ENCODE measurements at regions not wholly inside any gene's neighbourhood (a gene's known extent, or its start where the extent isn't known, plus 50 kb on each side); places are given as distances from the start of the nearest gene placed in this dataset.
"Not testable (repeated sequence)": the region's sequence is repeated elsewhere in the genome, so short reads cannot be mapped to it uniquely, and the experiment has no call there.

GRCh38 chr9:108062680-108063079, 573.1 kb upstream of the KLF4 start:
- DNase-seq (ENCODE audit: low spot score) = no peak

- DNase-seq (ENCODE audit: low spot score) = no peak
Observed at GRCh38 chr9:108060175-108060574, 570.6 kb upstream of the KLF4 start.

- DNase-seq (ENCODE audit: low spot score) = no peak
Observed at GRCh38 chr9:108058135-108058814, 568.7 kb upstream of the KLF4 start.

DNA sequence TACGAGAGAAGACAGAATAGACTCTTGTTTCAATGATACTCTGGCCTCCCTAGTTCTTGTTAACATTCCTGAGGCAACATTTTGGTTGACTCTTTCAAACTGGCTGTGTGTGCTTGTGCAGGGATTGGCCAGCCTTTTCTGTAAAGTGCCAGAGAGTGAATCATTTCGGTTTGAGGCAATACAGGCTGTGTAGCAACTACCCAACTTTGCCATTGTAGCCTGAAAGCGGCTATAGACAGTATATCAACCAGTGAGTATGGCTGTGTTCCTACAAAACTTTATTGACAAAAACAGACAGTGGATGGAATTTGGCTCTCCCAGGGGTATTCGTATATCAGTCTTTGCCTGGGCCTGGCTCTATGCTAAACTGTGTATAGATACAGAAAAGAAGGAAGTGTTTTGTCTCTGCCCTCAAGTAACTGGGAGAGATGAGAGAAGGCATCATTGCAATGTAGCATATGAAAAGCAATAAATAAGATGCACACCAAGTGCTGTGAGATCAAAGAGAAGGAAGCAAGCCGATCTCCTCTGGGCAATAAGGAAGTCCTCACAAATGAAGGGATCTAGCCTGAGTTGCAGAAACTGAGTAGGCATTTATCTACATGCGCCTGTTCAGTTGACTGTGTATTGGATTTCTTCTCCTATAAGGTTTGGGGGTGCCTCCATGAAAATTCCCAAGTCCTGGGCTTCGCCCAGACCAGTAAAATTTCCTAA, 568.0 kb upstream of the KLF4 start:
- peak; percentile 91 for DNase-seq (ENCODE audit: low spot score)

GRCh38 chr9:108056805-108057386, 567.3 kb upstream of the KLF4 start:
- no peak for DNase-seq (ENCODE audit: low spot score)

DNA sequence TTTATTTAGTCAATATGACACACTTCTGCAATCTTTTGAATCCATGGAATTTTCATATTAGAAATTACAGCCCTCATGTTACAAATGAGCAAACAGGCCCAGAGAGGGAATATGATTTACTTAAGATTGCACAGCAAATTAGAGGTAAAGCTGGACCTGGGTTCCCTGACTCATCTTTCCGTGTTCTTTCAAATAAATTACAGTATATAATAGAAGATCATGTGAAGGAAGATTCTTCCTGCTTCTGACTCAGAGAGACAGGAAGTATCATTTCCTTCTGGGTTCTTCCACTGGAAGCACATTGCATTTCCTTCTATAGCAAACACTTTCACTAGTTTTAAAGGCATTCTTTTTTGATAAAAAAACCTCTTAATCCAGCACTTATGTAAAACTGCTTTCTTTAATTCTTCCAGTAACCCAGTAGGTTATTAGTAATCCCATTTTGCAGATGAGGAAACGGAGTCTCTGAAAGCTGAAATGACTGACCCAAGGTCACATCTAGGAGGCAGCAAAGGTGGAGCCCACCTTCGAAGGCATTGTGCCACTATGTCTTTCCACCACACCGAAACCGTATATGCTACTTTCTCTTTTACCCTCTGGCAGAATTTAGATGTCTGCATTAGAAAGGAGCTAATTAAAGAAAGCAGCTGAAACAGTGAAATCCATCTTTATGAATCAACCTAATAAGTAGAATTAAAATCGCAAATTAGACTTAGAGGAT, 566.7 kb upstream of the KLF4 start:
- no peak for DNase-seq (ENCODE audit: low spot score)

DNA sequence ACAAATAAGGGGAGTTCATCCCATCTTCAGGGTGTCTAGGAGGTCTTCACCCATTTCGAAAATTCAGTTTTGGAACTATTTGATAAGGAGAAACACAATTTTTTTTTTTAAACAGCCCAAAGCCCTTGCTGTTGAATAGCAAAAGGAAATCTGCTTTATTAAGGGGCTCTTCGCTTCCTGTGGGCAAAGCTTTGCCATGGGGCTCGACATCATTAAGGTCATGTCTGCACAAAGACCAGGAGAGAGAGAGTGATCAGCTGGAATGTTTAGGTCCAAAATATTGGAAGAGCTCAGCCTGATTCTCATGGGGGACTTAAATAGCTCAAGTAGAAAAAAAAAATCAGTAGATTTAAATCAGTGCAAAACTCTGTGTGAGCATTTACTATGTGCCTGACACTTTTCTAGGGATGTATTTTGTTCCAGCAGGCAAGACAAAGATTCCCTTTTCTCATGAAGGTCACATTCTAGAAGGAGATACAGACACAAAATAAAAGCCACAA, 564.6 kb upstream of the KLF4 start:
- no peak for DNase-seq (ENCODE audit: low spot score)

DNA sequence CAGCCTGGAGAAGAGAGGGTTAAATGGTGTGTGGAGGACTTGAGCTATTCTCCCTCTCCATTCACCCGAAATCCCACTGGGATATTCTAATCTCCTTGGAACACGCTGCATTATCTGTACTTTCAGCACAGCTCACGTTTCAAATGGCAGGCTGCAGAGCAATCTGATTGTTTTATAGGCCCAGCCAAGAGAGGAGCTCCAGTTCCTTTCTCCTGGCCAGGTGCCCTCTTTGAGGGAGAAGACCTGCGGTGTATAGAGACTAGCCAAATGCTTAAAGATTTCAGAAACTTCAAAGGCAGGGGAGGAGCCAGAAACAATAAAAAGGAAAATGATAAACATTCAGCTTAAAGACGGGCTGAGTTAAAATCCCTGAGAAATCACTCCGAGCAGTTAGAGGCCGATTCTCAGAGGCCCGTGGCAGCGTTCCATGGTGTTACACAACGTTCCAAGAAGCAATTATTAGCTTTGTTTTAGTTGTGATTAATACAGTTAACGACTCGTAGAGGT, 564.0 kb upstream of the KLF4 start:
- peak; percentile 80 for DNase-seq (ENCODE audit: low spot score)

- DNase-seq (ENCODE audit: low spot score) = peak; percentile 25
Observed at GRCh38 chr9:108052431-108053080, 563.0 kb upstream of the KLF4 start.

- no peak for DNase-seq (ENCODE audit: low spot score)
Observed at GRCh38 chr9:108050894-108051293, 561.3 kb upstream of the KLF4 start.

- no peak for DNase-seq (ENCODE audit: low spot score)
Observed at GRCh38 chr9:108049671-108050494, 560.3 kb upstream of the KLF4 start.

DNA sequence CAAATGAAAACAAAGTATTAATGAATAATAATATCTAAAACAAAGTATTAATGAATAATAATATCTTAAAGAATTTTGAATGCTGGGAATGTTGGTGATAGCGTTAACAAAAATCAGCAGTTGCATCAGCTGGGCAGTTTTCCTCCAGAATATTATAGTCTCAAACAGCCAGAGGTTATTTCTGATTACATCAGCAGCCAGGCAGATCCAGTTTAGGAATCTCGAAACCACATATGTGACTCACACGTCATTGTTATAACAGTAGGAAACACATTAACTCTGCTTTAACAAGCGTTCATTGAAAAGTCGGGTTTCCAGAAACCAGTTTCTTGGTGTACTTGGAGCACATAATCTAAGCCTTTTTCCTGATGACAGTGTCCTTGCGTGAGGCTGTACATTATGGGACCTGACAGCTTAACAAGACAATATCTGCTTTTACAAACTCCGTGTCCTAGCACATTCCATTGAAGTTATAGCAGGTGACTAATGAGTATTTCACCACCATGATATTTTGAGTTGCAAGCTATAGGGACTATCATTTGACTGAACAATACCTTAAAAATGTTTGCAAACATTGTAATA, 559.5 kb upstream of the KLF4 start:
- peak; percentile 96 for DNase-seq (ENCODE audit: low spot score)

- DNase-seq (ENCODE audit: low spot score) = no peak
Observed at GRCh38 chr9:108048406-108049025, 558.9 kb upstream of the KLF4 start.

GRCh38 chr9:108047777-108048176, 558.2 kb upstream of the KLF4 start:
- DNase-seq (ENCODE audit: low spot score) = not testable (repeated sequence)

DNA sequence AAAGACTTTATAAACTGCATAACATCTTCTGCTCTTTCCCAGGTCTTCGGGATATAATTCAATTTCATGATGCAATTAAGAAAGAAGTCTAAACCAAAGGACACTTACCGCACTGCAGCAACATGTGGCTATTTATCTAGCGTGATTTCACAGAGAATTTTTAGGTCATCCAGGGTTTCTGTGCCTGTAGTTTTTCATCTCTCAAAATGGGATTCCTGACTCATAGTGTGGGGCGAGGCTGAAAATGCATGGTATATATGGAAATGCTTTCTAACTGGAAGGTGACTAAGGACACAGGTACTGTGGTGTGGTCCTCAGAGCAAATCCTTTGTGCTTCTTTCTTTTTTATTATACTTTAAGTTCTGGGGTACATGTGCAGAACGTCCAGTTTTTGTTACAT, 557.7 kb upstream of the KLF4 start:
- no peak for DNase-seq (ENCODE audit: low spot score)

DNA sequence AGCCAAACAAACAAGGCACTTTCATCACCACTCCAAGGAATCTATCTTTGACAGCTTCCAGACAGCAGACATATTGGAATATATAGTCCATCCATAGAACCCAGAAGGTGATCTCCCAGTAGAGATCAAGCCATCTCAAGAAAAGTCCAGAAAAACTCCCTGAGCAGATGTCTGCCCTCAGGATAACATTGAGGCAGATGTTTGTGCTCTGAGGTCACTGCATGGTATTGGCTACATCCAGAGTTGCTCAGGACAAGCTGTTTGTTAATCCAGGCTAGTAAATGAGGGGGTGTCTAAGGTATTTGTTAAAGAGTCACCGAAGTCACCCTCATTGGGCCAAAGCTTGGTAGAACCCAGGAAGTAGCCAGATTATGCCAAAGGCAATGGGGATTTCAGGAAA, 556.3 kb upstream of the KLF4 start:
- DNase-seq (ENCODE audit: low spot score) = no peak

DNA sequence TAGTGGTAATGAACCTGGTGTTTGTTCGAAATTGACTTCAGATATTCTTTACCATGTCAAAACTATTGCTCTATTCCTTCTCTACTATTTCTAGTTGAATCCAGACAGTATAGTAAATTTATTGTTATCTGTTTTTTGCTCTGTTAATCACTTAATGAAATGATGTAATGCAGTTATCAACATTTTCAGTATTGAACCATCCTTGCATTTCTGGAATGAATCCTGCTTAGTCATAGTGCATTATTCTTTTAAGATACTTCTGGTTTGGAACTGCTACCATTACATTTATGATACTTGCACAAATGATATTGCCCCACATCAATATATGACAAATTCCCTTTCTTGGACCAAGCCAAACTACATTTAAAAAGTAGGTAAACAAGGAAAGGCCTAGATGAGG, 554.0 kb upstream of the KLF4 start:
- no peak for DNase-seq (ENCODE audit: low spot score)

DNA sequence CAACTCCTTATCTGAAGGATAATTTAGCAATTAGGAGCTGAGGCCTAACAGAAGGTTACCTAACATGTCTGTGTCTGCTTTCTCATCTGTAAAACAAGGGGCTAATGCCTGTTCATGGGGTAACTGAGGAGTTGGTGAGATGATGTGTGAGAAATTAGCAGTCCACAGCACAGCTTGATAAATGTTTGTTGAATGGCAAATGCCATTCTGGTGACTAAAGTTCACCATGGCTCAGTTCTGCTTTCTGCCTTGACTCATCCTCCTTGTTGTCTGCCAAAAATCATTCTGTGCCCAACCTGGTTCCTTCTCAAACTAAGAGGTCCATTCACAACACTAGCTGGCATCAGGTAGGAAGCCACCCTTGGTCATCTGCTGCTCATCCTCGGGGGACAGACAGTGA, 552.0 kb upstream of the KLF4 start:
- no peak for DNase-seq (ENCODE audit: low spot score)

DNA sequence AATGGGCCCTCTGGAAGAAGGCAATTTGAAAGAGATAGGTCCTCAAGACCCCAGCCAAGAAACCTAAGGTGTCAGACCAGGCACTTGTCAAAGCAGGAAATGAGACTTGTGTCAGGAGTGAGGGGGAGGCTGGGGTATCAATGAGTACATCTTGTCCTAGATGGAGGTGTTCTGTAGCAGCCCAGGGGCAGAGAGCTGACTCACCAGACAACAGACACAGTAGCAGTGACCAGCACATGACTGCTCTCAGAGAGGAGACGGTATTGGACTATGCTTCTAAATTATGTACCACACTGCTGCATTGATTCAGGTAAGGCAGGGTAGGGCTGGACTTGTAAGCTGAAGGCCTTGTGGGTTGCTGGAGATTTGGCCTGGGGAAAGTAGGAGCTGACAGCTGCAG, 551.2 kb upstream of the KLF4 start:
- DNase-seq (ENCODE audit: low spot score) = no peak

GRCh38 chr9:108039493-108039892, 549.9 kb upstream of the KLF4 start:
- DNase-seq (ENCODE audit: low spot score) = no peak

Data from H4 (cell line).